ENCODE measurements at regions not wholly inside any gene's neighbourhood (a gene's known extent, or its start where the extent isn't known, plus 50 kb on each side); places are given as distances from the start of the nearest gene placed in this dataset.

DNA sequence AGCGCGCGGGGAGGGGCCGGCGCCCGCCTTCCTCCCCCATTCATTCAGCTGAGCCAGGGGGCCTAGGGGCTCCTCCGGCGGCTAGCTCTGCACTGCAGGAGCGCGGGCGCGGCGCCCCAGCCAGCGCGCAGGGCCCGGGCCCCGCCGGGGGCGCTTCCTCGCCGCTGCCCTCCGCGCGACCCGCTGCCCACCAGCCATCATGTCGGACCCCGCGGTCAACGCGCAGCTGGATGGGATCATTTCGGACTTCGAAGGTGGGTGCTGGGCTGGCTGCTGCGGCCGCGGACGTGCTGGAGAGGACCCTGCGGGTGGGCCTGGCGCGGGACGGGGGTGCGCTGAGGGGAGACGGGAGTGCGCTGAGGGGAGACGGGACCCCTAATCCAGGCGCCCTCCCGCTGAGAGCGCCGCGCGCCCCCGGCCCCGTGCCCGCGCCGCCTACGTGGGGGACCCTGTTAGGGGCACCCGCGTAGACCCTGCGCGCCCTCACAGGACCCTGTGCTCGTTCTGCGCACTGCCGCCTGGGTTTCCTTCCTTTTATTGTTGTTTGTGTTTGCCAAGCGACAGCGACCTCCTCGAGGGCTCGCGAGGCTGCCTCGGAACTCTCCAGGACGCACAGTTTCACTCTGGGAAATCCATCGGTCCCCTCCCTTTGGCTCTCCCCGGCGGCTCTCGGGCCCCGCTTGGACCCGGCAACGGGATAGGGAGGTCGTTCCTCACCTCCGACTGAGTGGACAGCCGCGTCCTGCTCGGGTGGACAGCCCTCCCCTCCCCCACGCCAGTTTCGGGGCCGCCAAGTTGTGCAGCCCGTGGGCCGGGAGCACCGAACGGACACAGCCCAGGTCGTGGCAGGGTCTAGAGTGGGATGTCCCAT is 232.8 kb downstream of the SEC14L1 start:
- Histone ChIP-seq H2AFZ (ENCODE audit: low read length) (no peak overlapping the region), H3K9ac (ENCODE audit: insufficient read depth, low read depth, low read length) (peak overlapping the region; percentile 86), H3K79me2 (ENCODE audit: insufficient read depth, low read length) (peaks cover 92% of the 10 kb centered on the region), H3K4me1 (ENCODE audit: insufficient read depth, low read length) (peaks cover 74% of the 10 kb centered on the region), H3K36me3 (replicated peaks in 1 of 2; ENCODE audit: control insufficient read depth in 1 of 2, insufficient read depth in 2 of 2, low read length in 2 of 2) (peaks cover 0 to 2% of the 10 kb centered on the region in 2 experiments; a peak in 1 of 5 replicates), H3K27me3 (ENCODE audit: control insufficient read depth in 1 of 2, insufficient read depth in 2 of 2, low read length in 2 of 2) (no peaks in the 10 kb centered on the region), H3K4me2 (ENCODE audit: low read depth, low read length) (peak overlapping the region; percentile 93), H3K9me3 (ENCODE audit: low read length) (no peaks in the 10 kb centered on the region), H3K27ac (ENCODE audit: extremely low read length, insufficient read depth, low read length) (peak overlapping the region; percentile 69), H3K4me3 (replicated peaks in 1 of 3; ENCODE audit: insufficient read depth in 1 of 3, low read depth in 2 of 3, low read length in 3 of 3) (peak overlapping the region; percentile 76 to 91 (median 88)), H4K20me1 (ENCODE audit: insufficient read depth, low read length) (peaks cover 88% of the 10 kb centered on the region)
- POLR2A ChIA-PET, result interaction anchor here (0.8 to 3.9 kb wide), 17 partner anchors 9 to 585 kb away, joined by 3 to 88 read pairs (median 4); partner anchors contain the start of gene TNRC6C
- under 1% methylated on average over 45 of the region's 90 CpGs for WGBS (ENCODE audit: low lambda C conversion rate)
- DNase-seq (ENCODE audit: low spot score) (no peak), ATAC-seq (peak; percentile 1), FAIRE-seq (no peak)
- in situ Hi-C loops (cut with HindIII; ENCODE audit: extremely low pct_ligation_motif_present, low pct_unique_long_range_greater_than_20kb), result loop anchor here (10.0 kb wide), 1 partner anchor 89 kb away; no protein-coding TSS in a partner anchor
- CTCF ChIA-PET (ENCODE audit: low intra/inter-chr PET ratio, low total read pairs), result interaction anchor here (2.1 kb wide), 1 partner anchor 42 kb away, joined by 6 read pairs; no protein-coding TSS in a partner anchor
- intact Hi-C loops (cut with micrococcal nuclease; ENCODE audit: unreplicated experiment), result loop anchor here (1.0 to 5.0 kb wide), 4 partner anchors 19 to 86 kb away; no protein-coding TSS in a partner anchor
- BruUV-seq (replicated peaks), result no TSS peak
- TF ChIP-seq U2AF1 (optimal IDR thresholded peaks at IDR 0.05; ENCODE audit: low read depth, low read length), result no peak
- TF ChIP-seq, protein P1, sequence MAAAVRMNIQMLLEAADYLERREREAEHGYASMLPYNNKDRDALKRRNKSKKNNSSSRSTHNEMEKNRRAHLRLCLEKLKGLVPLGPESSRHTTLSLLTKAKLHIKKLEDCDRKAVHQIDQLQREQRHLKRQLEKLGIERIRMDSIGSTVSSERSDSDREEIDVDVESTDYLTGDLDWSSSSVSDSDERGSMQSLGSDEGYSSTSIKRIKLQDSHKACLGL (CRISPR knock-in tag; IDR thresholded peaks at IDR 0.05), result peak; percentile 78; the same call in 1 of the 2 replicates
- no peak for TF ChIP-seq HNF4G (IDR thresholded peaks at IDR 0.05; ENCODE audit: borderline replicate concordance, low read depth, low read length)
- TF ChIP-seq HNF4G (CRISPR knock-in tag; IDR thresholded peaks at IDR 0.05; ENCODE audit: borderline replicate concordance, low read depth), result no peak
- TF ChIP-seq GTF2F1 (IDR thresholded peaks at IDR 0.05; ENCODE audit: low read length), result no peak
- TF ChIP-seq THAP8 (CRISPR knock-in tag; IDR thresholded peaks at IDR 0.05; ENCODE audit: borderline replicate concordance), result 0 out of 2 replicates have a peak, but pooled peaks have one; percentile 2
- 0 out of 2 replicates have a peak, but pooled peaks have one; percentile 46 for TF ChIP-seq ZNF816 (CRISPR knock-in tag; IDR thresholded peaks at IDR 0.05; ENCODE audit: borderline replicate concordance)
- TF ChIP-seq SOX13 (IDR thresholded peaks at IDR 0.05), result no peak
- 0 out of 4 replicates have a peak, but pooled peaks of 1 of the 2 experiments have one; percentile 65 for TF ChIP-seq SOX13 (CRISPR knock-in tag; conservative IDR thresholded peaks at IDR 0.05 in 1 of 2, IDR thresholded peaks at IDR 0.05 in 1 of 2)
- TF ChIP-seq RBFOX2 (IDR thresholded peaks at IDR 0.05; ENCODE audit: low read depth, low read length), result peak; percentile 79
- TF ChIP-seq ZNF333 (CRISPR knock-in tag; IDR thresholded peaks at IDR 0.05; ENCODE audit: borderline replicate concordance), result peak; percentile 89; the same call in 1 of the 2 replicates
- no peak for TF ChIP-seq PRMT3 (CRISPR knock-in tag; IDR thresholded peaks at IDR 0.05; ENCODE audit: borderline replicate concordance, low read depth)
- TF ChIP-seq TMF1 (CRISPR knock-in tag; IDR thresholded peaks at IDR 0.05; ENCODE audit: low read depth), result 0 out of 2 replicates have a peak, but pooled peaks have one; percentile 10
- TF ChIP-seq, protein P2, sequence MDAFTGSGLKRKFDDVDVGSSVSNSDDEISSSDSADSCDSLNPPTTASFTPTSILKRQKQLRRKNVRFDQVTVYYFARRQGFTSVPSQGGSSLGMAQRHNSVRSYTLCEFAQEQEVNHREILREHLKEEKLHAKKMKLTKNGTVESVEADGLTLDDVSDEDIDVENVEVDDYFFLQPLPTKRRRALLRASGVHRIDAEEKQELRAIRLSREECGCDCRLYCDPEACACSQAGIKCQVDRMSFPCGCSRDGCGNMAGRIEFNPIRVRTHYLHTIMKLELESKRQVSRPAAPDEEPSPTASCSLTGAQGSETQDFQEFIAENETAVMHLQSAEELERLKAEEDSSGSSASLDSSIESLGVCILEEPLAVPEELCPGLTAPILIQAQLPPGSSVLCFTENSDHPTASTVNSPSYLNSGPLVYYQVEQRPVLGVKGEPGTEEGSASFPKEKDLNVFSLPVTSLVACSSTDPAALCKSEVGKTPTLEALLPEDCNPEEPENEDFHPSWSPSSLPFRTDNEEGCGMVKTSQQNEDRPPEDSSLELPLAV (CRISPR knock-in tag; conservative IDR thresholded peaks at IDR 0.05; ENCODE audit: low read depth), result peak; percentile 38; the same call in 1 of the 2 replicates
- 0 out of 2 replicates have a peak, but pooled peaks have one; percentile 1 for TF ChIP-seq HOMEZ (CRISPR knock-in tag; IDR thresholded peaks at IDR 0.05; ENCODE audit: low read depth)

Measured in HepG2 (cell line).